Small intestine (tissue), 7 donors: ENCODE measurements at regions not wholly inside any gene's neighbourhood (a gene's known extent, or its start where the extent isn't known, plus 50 kb on each side); places are given as distances from the start of the nearest gene placed in this dataset.

Source experiments
- DNase-seq, 2 donors: peaks; one replicate each; pipeline versions ENCODE4 v3.0.0 to v3.0.0-alpha.2; 2013
- FAIRE-seq: peaks from 2 replicates; lab custom pipeline; 2012; peaks lifted over from hg19 to GRCh38; lab: Jason Lieb, UNC
- H3K27ac ChIP-seq, 3 donors: one replicate each; pipeline ENCODE4 v1.5.1; 2013; ENCODE audit warnings: low read length in 2 of 3, mild to moderate bottlenecking in 2 of 3, control low read depth in 1 of 3, inconsistent platforms in 1 of 3, low read depth in 1 of 3, moderate library complexity in 1 of 3
- H3K27me3 ChIP-seq, 3 donors: one replicate each; pipeline ENCODE4 v1.6.1; 2013; ENCODE audit warnings: low read length in 3 of 3, inconsistent platforms in 1 of 3; ENCODE audit not compliant: control insufficient read depth in 3 of 3, insufficient read depth in 3 of 3
- H3K36me3 ChIP-seq, 3 donors: one replicate each; pipeline ENCODE4 v1.6.1; 2013; ENCODE audit warnings: low read length in 3 of 3, inconsistent platforms in 1 of 3, low read depth in 1 of 3, mild to moderate bottlenecking in 1 of 3, moderate library complexity in 1 of 3; ENCODE audit not compliant: control insufficient read depth in 3 of 3, insufficient read depth in 2 of 3
- H3K4me1 ChIP-seq, 3 donors: one replicate each; pipeline ENCODE4 v1.6.1; 2013; ENCODE audit warnings: low read length in 2 of 3, inconsistent platforms in 1 of 3, low read depth in 1 of 3, mild to moderate bottlenecking in 1 of 3, moderate library complexity in 1 of 3; ENCODE audit not compliant: control insufficient read depth in 3 of 3, insufficient read depth in 2 of 3
- H3K4me3 ChIP-seq, 3 donors: one replicate each; pipeline ENCODE4 v1.5.1; 2013; ENCODE audit warnings: low read length in 3 of 3, control low read depth in 1 of 3, inconsistent platforms in 1 of 3, low read depth in 1 of 3, mild to moderate bottlenecking in 1 of 3, moderate library complexity in 1 of 3
- H3K9me3 ChIP-seq, 2 donors: one replicate each; pipeline ENCODE4 v1.6.1; 2013; ENCODE audit warnings: low read depth in 1 of 2, low read length in 1 of 2; ENCODE audit not compliant: control insufficient read depth in 2 of 2, insufficient read depth in 1 of 2
- WGBS, 3 donors: extraction: QIAGEN DNeasy Blood & Tissue Kit; methylation state at CpG; one replicate each; pipeline ENCODE4 v1.1.7; 2013; 5-methylcytosine and 5-hydroxymethylcytosine counted together
- donor health status: healthy with polysubstance abuse.
- donor health status: control.
- donor health status: control.
- donor health status: Bipolar disorder and iron deficiency.
- donor health status: healthy.

DNA sequence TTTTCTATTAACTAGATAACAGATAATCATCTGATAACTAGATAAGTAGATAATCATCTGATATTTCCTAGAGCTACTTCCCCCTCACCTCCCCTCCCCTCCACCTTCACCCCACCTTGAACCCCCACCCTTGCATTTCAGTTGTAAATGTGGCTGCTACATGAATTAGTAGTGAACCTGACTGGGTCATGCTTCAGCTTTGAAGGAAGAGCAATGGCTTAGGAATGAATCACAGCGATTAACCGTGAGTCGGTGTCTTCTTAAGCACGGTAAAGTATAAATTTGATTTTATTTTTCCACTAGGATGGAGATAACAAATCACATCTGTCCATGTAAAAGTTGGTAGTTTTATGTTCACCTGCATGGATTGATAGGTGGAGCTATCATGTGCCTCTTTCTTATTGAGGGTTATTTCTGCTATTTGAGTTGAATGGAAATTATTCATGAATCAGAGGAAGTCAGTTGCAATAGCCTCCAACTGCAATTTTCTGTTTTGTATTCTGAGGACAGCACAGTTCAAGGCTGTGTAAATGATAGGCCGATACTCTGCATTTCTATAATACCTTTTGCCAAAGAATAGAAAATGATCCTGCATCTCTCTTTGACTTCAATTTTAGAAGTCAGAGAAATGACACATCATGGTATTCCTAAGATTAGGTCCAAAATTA lies 235.0 kb downstream of the PTGER3 start:
- H3K4me3 ChIP-seq = no peak overlapping the region
- DNase-seq (no peak), FAIRE-seq (no peak)
- H3K27me3 ChIP-seq = no peaks in the 10 kb centered on the region
- H3K4me1 ChIP-seq = no peaks in the 10 kb centered on the region
- no peak overlapping the region for H3K27ac ChIP-seq
- WGBS, 3 donors = 90 to 91% (median 90%) methylated on average over 5 of the region's 5 CpGs
- H3K36me3 ChIP-seq = no peaks in the 10 kb centered on the region
- no peaks in the 10 kb centered on the region for H3K9me3 ChIP-seq

DNA sequence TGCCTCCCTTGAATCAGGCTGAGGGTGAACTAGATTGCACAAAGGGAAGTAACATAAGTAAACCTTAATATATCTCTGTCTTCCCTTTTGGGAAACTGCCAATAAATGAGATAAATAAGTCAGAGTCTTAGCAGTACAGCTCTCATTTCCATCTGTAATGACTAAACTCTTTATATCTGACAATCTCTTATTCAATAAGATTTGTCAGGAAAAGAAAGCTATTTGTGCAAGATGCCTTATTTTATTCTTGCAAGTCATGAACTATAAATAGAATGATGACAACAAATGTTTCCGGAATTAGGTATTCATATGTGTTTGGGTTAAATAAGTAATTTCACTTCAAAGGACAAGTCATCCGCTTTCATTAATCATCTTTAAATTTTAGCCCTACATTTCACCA lies 229.2 kb downstream of the PTGER3 start:
- FAIRE-seq = no peak
- 53 to 87% (median 73%) methylated on average over 2 of the region's 2 CpGs for WGBS, 3 donors

DNA sequence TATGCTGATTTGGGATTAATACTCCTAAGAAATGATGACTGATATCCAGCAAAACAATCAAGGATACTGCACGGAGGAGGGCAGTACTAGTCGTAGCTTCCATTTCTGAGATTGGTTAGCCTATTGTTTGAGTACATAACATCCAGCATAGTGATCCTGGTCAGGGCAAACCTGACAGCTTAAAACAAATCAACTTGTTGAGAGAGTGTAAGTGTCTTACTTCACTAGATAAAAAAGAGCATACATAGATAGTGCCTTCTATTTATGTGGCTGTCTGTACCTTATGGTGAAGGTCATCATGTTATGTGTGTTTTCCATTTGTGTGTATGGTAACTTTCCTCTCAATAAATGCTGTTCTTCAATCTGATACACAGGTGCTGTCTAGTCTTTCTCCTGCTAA lies 228.4 kb downstream of the PTGER3 start:
- Histone ChIP-seq H3K4me1 (no peaks in the 10 kb centered on the region), H3K36me3 (no peaks in the 10 kb centered on the region), H3K27me3 (no peaks in the 10 kb centered on the region), H3K4me3 (no peak overlapping the region), H3K9me3 (no peaks in the 10 kb centered on the region), H3K27ac (no peak overlapping the region)
- FAIRE-seq (no peak), DNase-seq (no peak)
- WGBS, 3 donors = 74 to 85% (median 77%) methylated on average over 2 of the region's 2 CpGs

More for the DNA sequence above, 229.2 kb downstream of the PTGER3 start:
- no peaks in the 10 kb centered on the region for H3K36me3 ChIP-seq
- H3K9me3 ChIP-seq = no peaks in the 10 kb centered on the region
- H3K27ac ChIP-seq = no peak overlapping the region
- H3K27me3 ChIP-seq = no peaks in the 10 kb centered on the region
- DNase-seq = no peak
- no peak overlapping the region for H3K4me3 ChIP-seq
- H3K4me1 ChIP-seq = no peaks in the 10 kb centered on the region

DNA sequence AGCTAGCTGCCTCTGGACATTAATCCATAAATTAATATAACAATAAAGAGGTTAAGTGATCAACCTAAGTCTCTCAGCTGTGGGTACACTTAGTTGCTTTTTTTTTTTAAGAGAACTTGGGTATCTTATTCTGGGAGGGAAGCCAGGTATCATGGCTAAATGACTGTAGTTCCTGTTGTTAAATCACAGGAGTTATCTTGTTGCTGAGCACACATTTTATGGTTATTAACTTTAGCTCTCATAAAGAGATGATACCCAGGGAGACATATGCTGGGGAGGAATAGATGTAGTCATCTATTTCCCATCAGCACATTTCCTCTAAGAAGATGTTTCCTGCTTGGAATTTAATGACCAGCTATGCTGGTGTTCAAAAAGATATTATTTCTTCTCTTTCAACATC lies 227.8 kb downstream of the PTGER3 start:
- Histone ChIP-seq H3K27ac (no peak overlapping the region), H3K36me3 (no peaks in the 10 kb centered on the region), H3K27me3 (no peaks in the 10 kb centered on the region), H3K4me1 (no peaks in the 10 kb centered on the region), H3K4me3 (no peak overlapping the region), H3K9me3 (no peaks in the 10 kb centered on the region)
- FAIRE-seq (no peak), DNase-seq (no peak)

DNA sequence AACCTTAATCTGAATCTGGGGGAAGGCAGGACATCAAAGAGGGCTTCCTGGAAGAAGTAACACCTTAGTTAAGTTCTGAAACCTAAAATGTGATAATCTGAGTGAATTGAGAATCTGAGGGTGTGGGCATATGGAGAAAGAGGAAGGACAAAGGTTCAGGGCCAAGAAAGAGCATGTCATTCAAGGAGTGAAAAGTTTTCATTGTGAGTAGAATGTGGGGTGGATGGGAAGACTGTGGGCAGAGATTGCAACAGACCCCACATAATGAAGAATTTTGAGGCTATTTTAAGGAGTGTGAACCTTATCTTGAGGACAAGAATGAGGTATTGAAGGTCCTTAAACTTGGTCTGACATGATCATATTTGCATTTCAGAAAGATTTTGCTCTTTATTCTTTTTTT lies 227.2 kb downstream of the PTGER3 start:
- DNase-seq = no peak
- H3K27ac ChIP-seq = no peak overlapping the region
- H3K27me3 ChIP-seq = no peaks in the 10 kb centered on the region
- no peaks in the 10 kb centered on the region for H3K36me3 ChIP-seq
- no peak for FAIRE-seq
- H3K4me3 ChIP-seq = no peak overlapping the region
- H3K4me1 ChIP-seq = no peaks in the 10 kb centered on the region
- H3K9me3 ChIP-seq = no peaks in the 10 kb centered on the region

DNA sequence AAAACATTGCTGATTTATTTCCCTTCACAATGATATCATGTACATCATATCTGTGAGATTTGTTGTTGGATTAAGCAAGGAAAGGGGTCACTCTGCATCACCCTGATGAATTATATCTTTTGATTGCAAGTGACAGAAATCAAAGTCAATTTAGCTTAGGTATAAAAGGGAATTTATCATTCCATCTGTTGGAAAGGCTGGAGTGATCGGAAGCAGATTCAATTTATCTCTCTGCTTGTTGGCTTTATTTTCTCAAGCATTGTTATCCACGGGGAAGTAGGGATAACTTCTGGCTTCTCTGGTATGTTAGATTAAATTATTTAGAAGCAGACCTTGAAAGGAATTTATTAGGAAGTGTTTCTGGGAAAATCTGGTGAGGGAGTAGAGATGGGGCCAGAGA lies 226.6 kb downstream of the PTGER3 start:
- FAIRE-seq = no peak
- DNase-seq = no peak
- WGBS, 3 donors = 33 to 58% (median 46%) methylated on average over 2 of the region's 2 CpGs

DNA sequence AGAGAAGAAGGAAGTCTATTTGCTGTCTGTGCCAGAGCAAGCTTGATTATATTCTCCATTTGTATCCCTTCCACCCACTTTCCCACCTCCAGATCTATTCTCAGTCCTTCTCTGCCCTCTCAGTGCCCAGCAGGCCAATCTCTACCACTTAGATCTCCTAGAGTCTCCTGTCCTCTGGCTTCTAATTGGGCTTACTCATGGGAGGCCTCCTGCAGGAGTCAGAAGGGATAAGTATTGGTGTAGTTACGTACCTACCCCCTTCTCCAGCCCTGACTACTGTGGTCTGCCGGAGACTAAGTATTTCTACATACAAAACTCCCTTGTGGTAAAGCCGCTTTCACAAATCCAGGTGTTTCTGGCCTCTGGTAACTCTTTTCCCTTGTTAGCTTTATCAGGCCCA lies 221.2 kb downstream of the PTGER3 start:
- H3K4me1 ChIP-seq = no peaks in the 10 kb centered on the region
- no peak overlapping the region for H3K27ac ChIP-seq
- H3K27me3 ChIP-seq = no peaks in the 10 kb centered on the region
- no peaks in the 10 kb centered on the region for H3K9me3 ChIP-seq
- no peak for DNase-seq
- H3K36me3 ChIP-seq = no peaks in the 10 kb centered on the region
- 68 to 83% (median 68%) methylated on average over 3 of the region's 3 CpGs for WGBS, 3 donors
- no peak overlapping the region for H3K4me3 ChIP-seq
- FAIRE-seq = no peak

More for the DNA sequence above, 226.6 kb downstream of the PTGER3 start:
- Histone ChIP-seq H3K27ac (no peak overlapping the region), H3K4me3 (no peak overlapping the region), H3K4me1 (no peaks in the 10 kb centered on the region), H3K27me3 (no peaks in the 10 kb centered on the region), H3K9me3 (no peaks in the 10 kb centered on the region), H3K36me3 (no peaks in the 10 kb centered on the region)

DNA sequence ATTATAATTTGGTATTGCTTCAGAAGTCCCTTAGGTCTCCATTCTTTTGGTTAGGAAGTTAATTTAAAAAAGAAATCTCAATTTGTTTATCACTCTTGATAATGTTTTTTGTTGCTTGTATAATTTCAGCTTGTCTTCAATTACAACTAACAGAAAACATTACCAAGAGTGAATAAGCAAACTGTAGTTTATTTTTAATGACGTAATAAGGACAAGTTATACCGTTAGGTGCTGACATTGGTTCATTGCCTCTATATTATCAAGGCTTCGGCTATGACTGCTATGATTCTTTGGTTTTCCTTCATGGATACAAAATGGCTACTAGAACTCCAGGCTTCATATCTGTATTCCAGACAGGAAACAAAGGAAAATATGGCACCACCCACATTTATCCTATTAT lies 220.6 kb downstream of the PTGER3 start:
- H3K4me3 ChIP-seq = no peak overlapping the region
- no peaks in the 10 kb centered on the region for H3K9me3 ChIP-seq
- no peaks in the 10 kb centered on the region for H3K36me3 ChIP-seq
- FAIRE-seq (no peak), DNase-seq (no peak)
- 89 to 97% (median 91%) methylated on average over 3 of the region's 3 CpGs for WGBS, 3 donors
- no peaks in the 10 kb centered on the region for H3K4me1 ChIP-seq
- H3K27me3 ChIP-seq = no peaks in the 10 kb centered on the region
- H3K27ac ChIP-seq = no peak overlapping the region

DNA sequence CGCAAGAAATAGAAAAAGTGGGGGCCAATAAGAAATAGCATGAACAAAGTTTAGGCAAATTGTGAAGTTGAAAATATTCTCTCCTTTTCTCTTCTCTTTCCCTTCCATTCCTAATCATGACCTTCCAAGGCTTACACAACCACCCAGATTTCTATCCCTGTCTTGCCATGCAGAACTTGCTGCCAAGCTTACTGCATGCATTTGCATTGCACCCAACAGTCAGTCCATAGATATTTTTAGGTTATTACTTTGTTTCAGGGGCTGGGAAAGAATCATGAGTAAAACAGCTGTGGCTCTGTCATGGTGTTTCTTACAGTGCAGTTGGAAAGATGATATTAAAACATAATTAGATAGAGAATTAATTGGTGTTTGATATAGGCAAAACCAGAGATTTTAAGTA lies 219.4 kb downstream of the PTGER3 start:
- no peaks in the 10 kb centered on the region for H3K4me1 ChIP-seq
- no peaks in the 10 kb centered on the region for H3K36me3 ChIP-seq
- WGBS, 3 donors = 83 to 100% (median 96%) methylated on average over 1 of the region's 1 CpG
- H3K9me3 ChIP-seq = no peaks in the 10 kb centered on the region
- FAIRE-seq = no peak
- H3K27me3 ChIP-seq = no peaks in the 10 kb centered on the region
- no peak overlapping the region for H3K4me3 ChIP-seq
- no peak overlapping the region for H3K27ac ChIP-seq
- DNase-seq = no peak
